Thoracic aorta (tissue), 2 donors: ENCODE measurements at regions not wholly inside any gene's neighbourhood (a gene's known extent, or its start where the extent isn't known, plus 50 kb on each side); places are given as distances from the start of the nearest gene placed in this dataset.
A peak's percentile ranks its signal among the peaks of the same experiment; 100 is the strongest.

ENCODE experiments used
- ATAC-seq: fragments of 150-250 bp; one replicate; pipeline ENCODE4 v1.8.0; 2017; ENCODE audit warnings: low read depth; ENCODE audit not compliant: insufficient number of reproducible peaks, low FRiP score
- DNase-seq: peaks from one replicate; pipeline ENCODE4 v3.0.0-alpha.2; 2020; ENCODE audit warnings: low spot score
- H3K27ac ChIP-seq, 2 donors: fragments of 200-600 bp; sonication (generic); 1 replicate in 1 of 2; 2 replicates in 1 of 2; pipeline ENCODE4 v1.5.1; 2016; ENCODE audit warnings: mild to moderate bottlenecking in 2 of 2, moderate library complexity in 2 of 2
- H3K27me3 ChIP-seq: fragments of 200-600 bp; sonication (generic); replicated peaks from 2 replicates; pipeline ENCODE4 v1.6.0; 2016; ENCODE audit warnings: mild to moderate bottlenecking; ENCODE audit not compliant: insufficient read depth
- H3K36me3 ChIP-seq: fragments of 200-600 bp; sonication (generic); one replicate; pipeline ENCODE4 v1.5.1; 2016
- H3K4me1 ChIP-seq, 2 donors: fragments of 200-600 bp; sonication (generic); 1 replicate in 1 of 2; 2 replicates in 1 of 2; pipeline versions ENCODE4 v1.5.1 to v1.6.0; 2016; ENCODE audit warnings: low read depth in 2 of 2, mild to moderate bottlenecking in 1 of 2; ENCODE audit not compliant: control insufficient read depth in 1 of 2
- H3K4me3 ChIP-seq: fragments of 200-600 bp; sonication (generic); 2 replicates; pipeline ENCODE4 v1.5.1; 2016; ENCODE audit warnings: mild to moderate bottlenecking
- H3K9me3 ChIP-seq: fragments of 200-600 bp; sonication (generic); 2 replicates; pipeline ENCODE4 v1.5.1; 2016
- TF ChIP-seq, protein P1 (sequence below): fragments of 200-600 bp; sonication (generic); IDR thresholded peaks from one replicate; pipeline ENCODE4 v1.5.1; 2019; ENCODE audit warnings: antibody characterized with exemption

DNA sequence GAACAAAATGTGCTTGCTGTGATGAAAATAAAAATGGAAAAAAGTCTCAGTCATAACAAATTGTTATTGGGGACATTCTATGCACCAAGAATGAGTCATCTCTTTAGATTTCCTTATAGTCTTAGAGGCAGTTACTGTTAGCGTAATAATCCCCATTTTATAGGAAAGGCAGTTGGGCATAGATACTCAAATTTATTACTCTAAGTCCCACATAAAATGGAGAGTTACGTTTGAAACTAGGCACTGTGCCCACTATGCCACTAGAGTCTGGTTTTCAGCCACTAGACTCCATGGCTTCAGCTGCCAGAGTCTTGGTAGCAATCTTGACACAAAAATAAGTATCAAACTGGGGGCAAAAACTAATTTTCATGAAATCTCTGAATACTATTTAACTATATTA is 317.9 kb upstream of the MEF2C start:
- Histone ChIP-seq H3K27me3 (no peaks in the 10 kb centered on the region), H3K4me3 (no peak overlapping the region), H3K27ac (no peak overlapping the region), H3K36me3 (no peaks in the 10 kb centered on the region), H3K9me3 (peaks cover 17% of the 10 kb centered on the region), H3K4me1 (no peaks in the 10 kb centered on the region)
- no peak for DNase-seq
- no peak for ATAC-seq
- TF ChIP-seq, protein P1, sequence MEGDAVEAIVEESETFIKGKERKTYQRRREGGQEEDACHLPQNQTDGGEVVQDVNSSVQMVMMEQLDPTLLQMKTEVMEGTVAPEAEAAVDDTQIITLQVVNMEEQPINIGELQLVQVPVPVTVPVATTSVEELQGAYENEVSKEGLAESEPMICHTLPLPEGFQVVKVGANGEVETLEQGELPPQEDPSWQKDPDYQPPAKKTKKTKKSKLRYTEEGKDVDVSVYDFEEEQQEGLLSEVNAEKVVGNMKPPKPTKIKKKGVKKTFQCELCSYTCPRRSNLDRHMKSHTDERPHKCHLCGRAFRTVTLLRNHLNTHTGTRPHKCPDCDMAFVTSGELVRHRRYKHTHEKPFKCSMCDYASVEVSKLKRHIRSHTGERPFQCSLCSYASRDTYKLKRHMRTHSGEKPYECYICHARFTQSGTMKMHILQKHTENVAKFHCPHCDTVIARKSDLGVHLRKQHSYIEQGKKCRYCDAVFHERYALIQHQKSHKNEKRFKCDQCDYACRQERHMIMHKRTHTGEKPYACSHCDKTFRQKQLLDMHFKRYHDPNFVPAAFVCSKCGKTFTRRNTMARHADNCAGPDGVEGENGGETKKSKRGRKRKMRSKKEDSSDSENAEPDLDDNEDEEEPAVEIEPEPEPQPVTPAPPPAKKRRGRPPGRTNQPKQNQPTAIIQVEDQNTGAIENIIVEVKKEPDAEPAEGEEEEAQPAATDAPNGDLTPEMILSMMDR: no peak

DNA sequence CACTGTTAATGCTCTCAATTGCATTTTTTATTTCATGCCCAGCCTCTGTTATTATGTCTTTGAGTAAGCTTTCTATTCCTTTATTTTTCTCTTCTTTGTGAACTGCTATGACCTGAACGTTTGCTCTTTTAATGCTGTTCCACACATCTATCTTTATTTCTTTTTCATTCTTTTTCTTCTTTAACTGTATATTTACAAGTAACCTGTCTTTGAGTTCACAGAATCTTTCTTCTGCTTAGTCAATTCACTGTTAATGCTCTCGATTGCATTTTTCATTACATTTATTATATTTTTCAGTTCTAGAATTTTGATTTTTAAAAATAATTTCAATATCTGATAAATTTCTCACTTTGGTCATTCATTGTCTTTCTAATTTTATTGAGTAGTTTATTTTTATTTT is 316.3 kb upstream of the MEF2C start:
- no peaks in the 10 kb centered on the region for H3K36me3 ChIP-seq
- H3K4me3 ChIP-seq: no peak overlapping the region
- no peaks in the 10 kb centered on the region for H3K4me1 ChIP-seq
- no peak for ATAC-seq
- TF ChIP-seq, protein P1: no peak
- H3K9me3 ChIP-seq: peaks cover 17% of the 10 kb centered on the region
- H3K27ac ChIP-seq: no peak overlapping the region
- no peak for DNase-seq
- no peaks in the 10 kb centered on the region for H3K27me3 ChIP-seq

DNA sequence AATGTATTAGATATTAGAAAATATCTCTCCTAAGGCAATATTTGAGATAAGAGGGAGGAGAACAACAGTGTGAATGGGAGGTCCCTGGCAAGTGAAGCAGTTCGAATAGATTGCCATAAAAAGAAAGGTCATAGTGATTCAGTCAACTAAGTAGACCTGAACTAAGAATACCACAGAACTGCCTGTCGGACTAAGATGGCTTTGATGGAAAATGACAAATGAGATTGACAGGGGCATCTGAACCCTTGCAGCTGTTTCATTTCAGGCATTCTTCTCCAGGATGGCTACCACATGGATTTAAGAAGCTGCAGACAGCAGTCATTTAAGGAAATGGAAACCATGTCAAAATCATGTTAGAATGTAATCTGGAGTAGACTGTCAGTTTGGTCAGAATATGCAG is 308.4 kb upstream of the MEF2C start:
- H3K4me3 ChIP-seq: no peak overlapping the region
- ATAC-seq: no peak
- TF ChIP-seq, protein P1: no peak
- H3K27ac ChIP-seq: peak overlapping the region; percentile 21 to 27
- no peaks in the 10 kb centered on the region for H3K27me3 ChIP-seq
- H3K9me3 ChIP-seq: no peaks in the 10 kb centered on the region
- H3K4me1 ChIP-seq: peaks cover 14 to 16% of the 10 kb centered on the region in 2 donors
- DNase-seq: no peak
- H3K36me3 ChIP-seq: no peaks in the 10 kb centered on the region

DNA sequence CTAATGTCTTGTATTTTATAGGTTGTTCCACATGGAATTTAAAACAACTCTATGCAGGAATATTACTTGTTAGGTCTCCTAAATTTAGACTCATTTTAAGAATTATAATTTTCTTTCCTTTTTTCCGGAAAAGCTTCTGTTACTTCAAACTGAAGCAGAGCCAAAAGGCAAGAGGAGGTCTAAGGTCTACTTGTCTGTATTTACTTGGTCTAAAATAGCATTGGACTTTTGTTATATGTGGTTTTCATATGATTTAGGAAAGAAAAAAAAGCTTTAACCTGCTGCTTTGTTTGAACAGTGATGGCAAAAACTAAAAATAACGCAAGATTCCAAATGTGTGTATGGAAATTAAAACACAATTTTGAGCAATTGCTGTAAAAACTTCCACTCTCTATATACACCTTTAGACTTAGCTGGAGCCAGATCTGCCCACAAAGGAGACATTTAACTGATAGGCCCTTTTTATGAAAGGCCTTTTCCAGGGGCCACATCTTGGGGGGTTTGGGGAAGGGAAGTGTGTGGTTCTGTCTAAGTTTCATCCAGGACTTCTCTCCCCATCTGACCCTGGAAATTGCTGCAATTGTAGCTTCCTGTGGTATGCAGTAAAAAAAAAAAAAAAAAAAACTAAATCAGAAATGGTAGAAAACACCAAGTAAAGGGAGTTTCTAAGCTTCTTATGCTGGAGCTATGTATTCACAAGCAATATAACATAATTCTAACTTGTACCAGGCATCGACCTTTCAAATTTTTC is 307.7 kb upstream of the MEF2C start:
- no peak for ATAC-seq
- H3K4me3 ChIP-seq: no peak overlapping the region
- TF ChIP-seq, protein P1: no peak
- H3K9me3 ChIP-seq: no peaks in the 10 kb centered on the region
- DNase-seq: no peak
- H3K27ac ChIP-seq: peak overlapping the region; percentile 21 to 27
- no peaks in the 10 kb centered on the region for H3K36me3 ChIP-seq
- no peaks in the 10 kb centered on the region for H3K27me3 ChIP-seq
- H3K4me1 ChIP-seq: peaks cover 14 to 16% of the 10 kb centered on the region in 2 donors

DNA sequence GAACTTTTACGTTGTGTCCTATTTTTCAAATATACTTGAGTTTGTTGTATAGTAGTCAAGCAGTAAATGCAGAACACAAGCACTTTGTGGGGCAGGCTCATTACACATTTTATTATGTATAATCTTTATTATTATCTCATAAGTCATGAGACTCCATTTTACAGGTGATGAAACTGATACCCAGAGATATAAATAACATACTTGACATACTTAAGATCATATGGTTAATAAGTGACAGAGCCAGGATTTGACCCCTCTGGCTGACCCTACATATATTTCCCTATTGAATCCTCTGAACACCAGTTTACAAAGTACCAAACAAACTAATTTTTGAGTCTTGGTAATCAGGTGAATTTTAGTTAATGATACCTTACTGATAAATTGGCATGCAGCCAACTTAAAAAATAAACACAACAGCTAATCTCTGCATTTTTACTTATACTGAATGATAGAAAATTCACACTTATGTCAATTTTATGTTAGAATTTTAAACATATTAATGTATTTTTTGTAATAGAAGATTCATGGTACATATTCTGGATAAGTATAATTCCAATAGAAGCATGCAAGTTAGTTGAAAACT is 305.0 kb upstream of the MEF2C start:
- ATAC-seq (no peak), DNase-seq (no peak)
- Histone ChIP-seq H3K4me1 (peaks cover 14 to 16% of the 10 kb centered on the region in 2 donors), H3K4me3 (no peak overlapping the region), H3K27me3 (no peaks in the 10 kb centered on the region), H3K36me3 (no peaks in the 10 kb centered on the region), H3K27ac (no peak overlapping the region), H3K9me3 (no peaks in the 10 kb centered on the region)
- TF ChIP-seq, protein P1: no peak
